ENCODE measurements at regions not wholly inside any gene's neighbourhood (a gene's known extent, or its start where the extent isn't known, plus 50 kb on each side); places are given as distances from the start of the nearest gene placed in this dataset.

DNA sequence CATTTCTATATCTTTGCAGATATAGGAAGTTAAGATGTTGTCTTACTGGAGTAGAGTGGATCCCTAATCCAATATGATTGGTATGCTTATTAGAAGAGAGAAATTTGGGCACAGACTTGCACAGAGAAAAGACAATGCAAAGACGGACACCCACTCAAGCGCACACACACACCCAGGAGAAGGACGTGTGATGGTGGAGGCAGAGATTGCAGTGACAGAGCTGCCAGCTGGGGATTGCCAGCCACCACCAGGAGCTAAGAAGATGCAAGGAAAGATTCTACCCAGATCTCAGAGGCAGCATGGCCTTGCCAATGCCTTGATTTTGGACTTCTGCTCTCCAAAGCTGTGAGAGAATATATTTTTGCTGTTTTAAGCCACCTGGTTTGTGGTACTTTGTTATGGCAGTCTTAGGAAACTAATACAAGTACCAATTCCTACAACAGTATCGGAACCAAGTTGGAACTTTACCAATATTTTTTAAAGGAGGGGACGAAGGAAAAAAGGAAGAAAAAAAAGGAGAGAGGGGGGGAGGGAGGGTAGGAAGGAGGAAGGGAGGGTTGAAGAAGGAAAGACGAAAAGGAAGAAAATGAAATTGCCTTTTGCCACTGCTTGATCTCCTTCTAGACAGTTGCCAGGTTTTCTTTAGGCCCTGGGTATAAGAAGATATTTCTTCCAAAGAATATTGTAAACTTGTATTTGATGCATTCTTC lies 334.0 kb downstream of the BUD13 start:
- no peak for TF ChIP-seq CTCF (IDR thresholded peaks at IDR 0.05; ENCODE audit: insufficient read depth, low read depth, low read length)
- H3K4me3 ChIP-seq (ENCODE audit: low read depth, low read length), result no peak overlapping the region
- DNase-seq (ENCODE audit: low read depth), result no peak

DNA sequence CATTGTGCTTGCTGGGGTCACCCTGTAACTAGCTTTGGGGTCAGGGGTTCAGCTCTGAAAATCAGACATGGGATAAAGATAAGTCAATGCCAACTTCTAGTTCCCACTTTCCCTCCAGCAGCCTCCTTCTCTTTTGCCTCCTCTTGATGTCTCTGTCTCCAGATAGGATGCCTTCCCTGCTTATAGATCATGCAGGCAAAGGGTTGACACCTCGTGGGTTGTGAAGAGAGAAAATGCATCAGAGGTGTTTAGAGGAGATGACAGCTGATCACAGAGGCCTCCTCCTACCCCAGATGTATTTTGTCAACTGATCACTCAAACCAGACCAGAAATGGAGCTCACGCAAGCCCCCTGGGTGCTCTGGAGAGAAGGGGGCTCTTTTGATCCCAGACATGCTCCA lies 337.8 kb downstream of the BUD13 start:
- no peak for DNase-seq (ENCODE audit: low read depth)
- no peak for TF ChIP-seq CTCF (IDR thresholded peaks at IDR 0.05; ENCODE audit: insufficient read depth, low read depth, low read length)
- no peak overlapping the region for H3K4me3 ChIP-seq (ENCODE audit: low read depth, low read length)

GRCh38 chr11:116432301-116432700 lies 340.5 kb downstream of the BUD13 start:
- no peak for DNase-seq (ENCODE audit: low read depth)
- no peak for TF ChIP-seq CTCF (IDR thresholded peaks at IDR 0.05; ENCODE audit: insufficient read depth, low read depth, low read length)
- no peak overlapping the region for H3K4me3 ChIP-seq (ENCODE audit: low read depth, low read length)

GRCh38 chr11:116431842-116432241 lies 340.9 kb downstream of the BUD13 start:
- no peak for TF ChIP-seq CTCF (IDR thresholded peaks at IDR 0.05; ENCODE audit: insufficient read depth, low read depth, low read length)
- no peak for DNase-seq (ENCODE audit: low read depth)
- H3K4me3 ChIP-seq (ENCODE audit: low read depth, low read length), result no peak overlapping the region

- no peak for DNase-seq (ENCODE audit: low read depth)
- no peak overlapping the region for H3K4me3 ChIP-seq (ENCODE audit: low read depth, low read length)
- no peak for TF ChIP-seq CTCF (IDR thresholded peaks at IDR 0.05; ENCODE audit: insufficient read depth, low read depth, low read length)
These were observed 344.2 kb downstream of the BUD13 start for GRCh38 chr11:116428638-116428975.

DNA sequence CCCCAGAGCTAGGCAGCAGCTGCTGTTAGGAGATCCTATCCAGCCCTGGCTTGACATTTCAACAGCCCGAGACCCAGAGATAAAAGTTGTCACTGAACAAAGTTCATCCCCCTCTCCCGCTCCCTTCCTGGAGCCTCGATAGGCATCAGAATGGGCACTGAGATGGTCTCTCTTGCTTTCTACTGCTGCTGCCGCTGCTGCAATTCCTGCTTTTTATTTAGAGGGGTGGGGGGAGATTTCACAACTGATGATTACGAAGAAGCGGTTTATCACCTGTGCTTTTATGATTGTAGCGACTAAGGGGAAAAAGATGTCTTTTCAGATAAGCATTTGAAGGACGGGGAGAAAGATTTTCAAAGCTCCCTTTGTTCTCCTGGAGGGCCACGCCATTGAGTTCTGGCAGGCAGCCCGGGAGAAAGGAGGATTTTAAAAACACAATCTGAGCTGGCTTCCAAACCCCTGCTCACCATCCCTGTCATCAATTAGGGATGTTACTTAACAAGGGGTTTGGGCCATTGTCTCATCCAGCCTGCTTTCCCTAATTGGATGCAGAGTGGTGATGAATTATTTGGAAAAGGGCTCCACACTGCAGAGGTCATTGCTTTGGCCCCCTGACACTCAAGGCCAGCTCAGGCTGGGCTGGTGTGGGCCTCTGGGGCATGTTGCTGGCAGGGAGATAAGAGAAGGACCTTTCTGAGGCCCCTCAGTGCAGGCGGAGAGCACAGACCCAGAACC lies 344.7 kb downstream of the BUD13 start:
- no peak for TF ChIP-seq CTCF (IDR thresholded peaks at IDR 0.05; ENCODE audit: insufficient read depth, low read depth, low read length)
- H3K4me3 ChIP-seq (ENCODE audit: low read depth, low read length), result no peak overlapping the region
- DNase-seq (ENCODE audit: low read depth), result no peak
